OCI-LY7 (cell line): ENCODE measurements at regions not wholly inside any gene's neighbourhood (a gene's known extent, or its start where the extent isn't known, plus 50 kb on each side); places are given as distances from the start of the nearest gene placed in this dataset.

Experiments
- BruUV-seq: library from RNA; stranded (reverse); fragments of 400-500 nt; replicated peaks from 2 replicates; lab custom pipeline; 2021; lab: Mats Ljungman, UMichigan
- CTCF ChIA-PET: fragments of 300-600 bp; sonication (Branson Sonifier 250); formaldehyde crosslinking; loops from one replicate; lab custom pipeline; 2022; ENCODE audit warnings: antibody characterized with exemption; ENCODE audit not compliant: unreplicated experiment; lab: Charles Lee
- POLR2A ChIA-PET: fragments of 300-600 bp; sonication (Branson Sonifier 250); formaldehyde crosslinking; loops from one replicate; lab custom pipeline; 2022; ENCODE audit warnings: antibody characterized with exemption; lab: Charles Lee
- DNase-seq: peaks from one replicate; pipeline ENCODE4 v3.0.0-alpha.2; 2015; ENCODE audit warnings: low spot score
- H2AFZ ChIP-seq: fragments of 200-600 bp; sonication (generic), shearing (Covaris generic); 2 replicates; pipeline ENCODE4 v1.6.1; 2014; ENCODE audit warnings: mild to moderate bottlenecking, antibody characterized with exemption, low read length, moderate library complexity
- H3K27ac ChIP-seq: fragments of 200-600 bp; sonication (generic); 2 replicates; pipeline ENCODE4 v1.5.1; 2014; ENCODE audit warnings: mixed run types, low read depth, mild to moderate bottlenecking, moderate library complexity, low read length, inconsistent platforms; ENCODE audit not compliant: poor library complexity, severe bottlenecking
- H3K36me3 ChIP-seq: fragments of 200-600 bp; sonication (generic); 2 replicates; pipeline ENCODE4 v1.6.1; 2014; ENCODE audit warnings: mild to moderate bottlenecking, antibody characterized with exemption, low read length, moderate library complexity, mixed read lengths; ENCODE audit not compliant: insufficient read depth
- H3K4me1 ChIP-seq: fragments of 200-600 bp; sonication (generic); 2 replicates; pipeline ENCODE4 v1.5.1; 2014; ENCODE audit warnings: mild to moderate bottlenecking, low read length; ENCODE audit not compliant: insufficient read depth, poor library complexity, severe bottlenecking
- H3K4me2 ChIP-seq: fragments of 200-600 bp; sonication (generic); 2 replicates; pipeline ENCODE4 v1.6.1; 2014; ENCODE audit warnings: mild to moderate bottlenecking, low read length
- H3K4me3 ChIP-seq: fragments of 200-600 bp; sonication (generic); 2 replicates; pipeline ENCODE4 v1.5.1; 2014; ENCODE audit warnings: mild to moderate bottlenecking, low read depth, low read length; ENCODE audit not compliant: poor library complexity, severe bottlenecking
- H3K79me2 ChIP-seq: fragments of 200-600 bp; sonication (generic); 2 replicates; pipeline ENCODE4 v1.6.1; 2016; ENCODE audit warnings: low read depth, mild to moderate bottlenecking, low read length, moderate library complexity, mixed read lengths; ENCODE audit not compliant: insufficient read depth
- H3K9me2 ChIP-seq: fragments of 200-600 bp; sonication (generic); 2 replicates; pipeline ENCODE4 v1.6.1; 2016; ENCODE audit warnings: mild to moderate bottlenecking, low read length, mixed read lengths; ENCODE audit not compliant: insufficient read depth
- H3K9me3 ChIP-seq: fragments of 200-600 bp; sonication (generic); 2 replicates; pipeline ENCODE4 v1.6.1; 2014; ENCODE audit warnings: mild to moderate bottlenecking, mixed run types, low read length, mixed read lengths
- H4K20me1 ChIP-seq: fragments of 200-600 bp; sonication (generic); 2 replicates; pipeline ENCODE4 v1.6.1; 2014; ENCODE audit warnings: mild to moderate bottlenecking, antibody characterized with exemption, low read length, moderate library complexity, mixed read lengths; ENCODE audit not compliant: insufficient read depth
- CTCF ChIP-seq: fragments of 200-600 bp; sonication (generic); conservative IDR thresholded peaks from 2 replicates; pipeline ENCODE4 v1.5.1; 2014; ENCODE audit warnings: mild to moderate bottlenecking, antibody characterized with exemption, low read length, moderate library complexity, mixed read lengths
- EZH2phosphoT487 ChIP-seq: fragments of 200-600 bp; sonication (generic); IDR thresholded peaks from 2 replicates; pipeline ENCODE4 v1.6.1; 2018; ENCODE audit warnings: low read depth, borderline replicate concordance, mild to moderate bottlenecking, mixed run types, antibody characterized with exemption, low read length, moderate library complexity, mixed read lengths
- intact Hi-C: fragments of 100-400 bp; cut with micrococcal nuclease; formaldehyde crosslinking; loops from one replicate; pipeline ENCODE4 v1.10.0; 2022; ENCODE audit not compliant: unreplicated experiment

- intact Hi-C loops, result no loop called here
- ChIA-PET CTCF (no interaction called here), POLR2A (interaction anchor here (0.6 to 0.7 kb wide), 3 partner anchors 86 to 389 kb away, joined by 3 to 5 read pairs (median 3); no protein-coding TSS in a partner anchor)
- TF ChIP-seq EZH2phosphoT487, result no peak
- TF ChIP-seq CTCF, result no peak
- Histone ChIP-seq H3K4me2 (no peak overlapping the region), H2AFZ (no peak overlapping the region), H3K79me2 (no peaks in the 10 kb centered on the region), H3K9me3 (no peaks in the 10 kb centered on the region), H3K4me1 (no peaks in the 10 kb centered on the region), H4K20me1 (no peaks in the 10 kb centered on the region), H3K27ac (no peak overlapping the region), H3K36me3 (no peaks in the 10 kb centered on the region), H3K9me2 (no peaks in the 10 kb centered on the region), H3K4me3 (no peak overlapping the region)
- BruUV-seq, result no TSS peak
- DNase-seq, result no peak
These were observed 127.2 kb upstream of the NFIB start for GRCh38 chr9:14441115-14441514.

- TF ChIP-seq CTCF, result no peak
- TF ChIP-seq EZH2phosphoT487, result no peak
- Histone ChIP-seq H3K9me3 (no peaks in the 10 kb centered on the region), H3K79me2 (no peaks in the 10 kb centered on the region), H3K36me3 (no peaks in the 10 kb centered on the region), H3K4me2 (no peak overlapping the region), H3K4me1 (no peaks in the 10 kb centered on the region), H3K27ac (no peak overlapping the region), H4K20me1 (no peaks in the 10 kb centered on the region), H2AFZ (no peak overlapping the region), H3K9me2 (no peaks in the 10 kb centered on the region), H3K4me3 (no peak overlapping the region)
- ChIA-PET CTCF (no interaction called here), POLR2A (interaction anchor here (0.6 kb wide), 1 partner anchor 793 kb away, joined by 3 read pairs; no protein-coding TSS in a partner anchor)
- BruUV-seq, result no TSS peak
- intact Hi-C loops, result no loop called here
- DNase-seq, result no peak
These were observed 126.1 kb upstream of the NFIB start for GRCh38 chr9:14440062-14440461.

- Histone ChIP-seq H3K4me2 (no peak overlapping the region), H3K36me3 (no peaks in the 10 kb centered on the region), H3K4me3 (no peak overlapping the region), H2AFZ (no peak overlapping the region), H3K9me2 (no peaks in the 10 kb centered on the region), H3K79me2 (no peaks in the 10 kb centered on the region), H4K20me1 (no peaks in the 10 kb centered on the region), H3K27ac (no peak overlapping the region), H3K4me1 (no peaks in the 10 kb centered on the region), H3K9me3 (no peaks in the 10 kb centered on the region)
- POLR2A ChIA-PET, result interaction anchor here (0.5 kb wide), 1 partner anchor 72 kb away, joined by 3 read pairs; no protein-coding TSS in a partner anchor
- intact Hi-C loops, result no loop called here
- TF ChIP-seq CTCF, result no peak
- TF ChIP-seq EZH2phosphoT487, result no peak
- no peak for DNase-seq
- BruUV-seq, result no TSS peak
- CTCF ChIA-PET, result no interaction called here
These were observed 125.6 kb upstream of the NFIB start for GRCh38 chr9:14439555-14439954.
